Mucosa of descending colon (tissue), 3 donors: ENCODE measurements at regions not wholly inside any gene's neighbourhood (a gene's known extent, or its start where the extent isn't known, plus 50 kb on each side); places are given as distances from the start of the nearest gene placed in this dataset.
A peak's percentile ranks its signal among the peaks of the same experiment; 100 is the strongest.

ENCODE experiments used
- ATAC-seq: fragments of 200-7000 bp; cut with Tn5 transposase; one replicate; pipeline ENCODE4 v1.9.1; 2020; ENCODE audit warnings: mild to moderate bottlenecking, moderate library complexity
- DNase-seq, 3 donors: peaks; one replicate each; pipeline ENCODE4 v3.0.0-alpha.2; 2020
- H3K36me3 ChIP-seq: fragments of 200-600 bp; one replicate; pipeline ENCODE4 v1.8.0; 2021; ENCODE audit warnings: low read depth, mild to moderate bottlenecking
- H3K4me1 ChIP-seq: fragments of 200-600 bp; one replicate; pipeline ENCODE4 v1.8.0; 2021; ENCODE audit warnings: low read depth, mild to moderate bottlenecking
- H3K4me3 ChIP-seq: fragments of 200-600 bp; one replicate; pipeline ENCODE4 v1.8.0; 2021; ENCODE audit warnings: mild to moderate bottlenecking
- H3K9me3 ChIP-seq: fragments of 200-600 bp; one replicate; pipeline ENCODE4 v1.8.0; 2021; ENCODE audit warnings: mild to moderate bottlenecking
- CTCF ChIP-seq: fragments of 200-600 bp; IDR thresholded peaks from one replicate; pipeline ENCODE4 v1.8.0; 2022; ENCODE audit warnings: antibody characterized with exemption, mild to moderate bottlenecking
- intact Hi-C, 2 donors: fragments of 100-400 bp; cut with DNase I in 1 of 2; cut with micrococcal nuclease in 1 of 2; formaldehyde crosslinking; loops; one replicate each; pipeline versions ENCODE4 v1.11.0 to v1.11.1; 2022; cut with DNase I, micrococcal nuclease
- donor health status: DM: no; HTN: no; CAD: no; lungs with moderate emphysema.
- donor health status: DM: no; HTN: no; CAD: no.
- donor health status: DM: no; HTN: yes; CAD: no.

GRCh38 chr11:11009179-11009578, 151.3 kb upstream of the ZBED5 start:
- DNase-seq (no peak), ATAC-seq (no peak)
- intact Hi-C loops: no loop called here
- H3K36me3 ChIP-seq: no peaks in the 10 kb centered on the region
- no peaks in the 10 kb centered on the region for H3K9me3 ChIP-seq
- no peak overlapping the region for H3K4me3 ChIP-seq
- H3K4me1 ChIP-seq: no peaks in the 10 kb centered on the region
- no peak for TF ChIP-seq CTCF

DNA sequence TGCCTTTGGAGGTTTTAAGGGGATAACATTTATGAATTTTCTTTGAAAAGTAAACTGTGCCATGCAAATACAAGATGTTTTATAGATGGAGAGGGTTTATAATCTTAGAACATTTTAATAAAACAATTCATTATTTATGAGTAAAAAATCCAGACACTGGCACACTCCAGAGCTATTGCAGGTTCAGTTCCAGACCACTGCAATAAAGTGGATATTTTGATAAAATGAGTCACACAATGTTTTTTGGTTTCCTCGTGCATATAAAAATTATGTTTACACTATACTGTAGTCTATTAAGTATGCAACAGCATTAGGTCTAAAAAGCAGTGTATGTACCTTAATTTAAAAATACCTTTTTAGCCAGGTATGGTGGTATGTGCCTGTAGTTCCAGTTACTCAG, 146.2 kb upstream of the ZBED5 start:
- Histone ChIP-seq H3K4me3 (no peak overlapping the region), H3K9me3 (no peaks in the 10 kb centered on the region), H3K36me3 (no peaks in the 10 kb centered on the region), H3K4me1 (no peaks in the 10 kb centered on the region)
- DNase-seq: no peak
- no peak for TF ChIP-seq CTCF
- intact Hi-C loops: loop anchor here in 1 of 2 donors (5.0 kb wide), 1 partner anchor 62 kb away; no protein-coding TSS in a partner anchor
- no peak for ATAC-seq

DNA sequence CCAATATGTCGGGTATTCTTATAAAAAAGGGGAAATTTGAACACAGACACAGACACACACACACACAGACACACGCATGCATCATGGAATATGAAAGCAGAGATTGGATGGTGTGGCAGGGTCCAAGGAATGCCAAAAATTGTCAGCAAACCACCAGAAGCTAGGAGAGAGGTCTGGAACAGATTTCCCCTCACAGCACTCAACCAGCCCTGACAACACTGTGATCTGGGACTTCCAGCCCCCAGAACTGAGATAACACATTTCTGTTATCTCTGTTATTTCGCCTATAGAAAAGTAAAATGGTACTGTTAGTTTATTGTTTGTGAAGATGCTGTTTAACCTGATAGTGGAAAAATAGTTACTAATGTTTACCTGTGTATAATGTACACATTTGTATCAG, 145.4 kb upstream of the ZBED5 start:
- Histone ChIP-seq H3K9me3 (no peaks in the 10 kb centered on the region), H3K4me3 (no peak overlapping the region), H3K4me1 (no peaks in the 10 kb centered on the region), H3K36me3 (no peaks in the 10 kb centered on the region)
- ATAC-seq (no peak), DNase-seq (no peak)
- TF ChIP-seq CTCF: no peak
- intact Hi-C loops: loop anchor here in 1 of 2 donors (5.0 kb wide), 1 partner anchor 61 kb away; no protein-coding TSS in a partner anchor

GRCh38 chr11:11000579-11001283, 142.9 kb upstream of the ZBED5 start:
- Histone ChIP-seq H3K36me3 (no peaks in the 10 kb centered on the region), H3K4me1 (no peaks in the 10 kb centered on the region), H3K9me3 (no peaks in the 10 kb centered on the region), H3K4me3 (no peak overlapping the region)
- intact Hi-C loops: loop anchor here in 1 of 2 donors (5.0 kb wide), 1 partner anchor 58 kb away; no protein-coding TSS in a partner anchor
- ATAC-seq (peak; percentile 66), DNase-seq (peak in 2 of 3 donors; percentile 39 to 46)
- no peak for TF ChIP-seq CTCF

DNA sequence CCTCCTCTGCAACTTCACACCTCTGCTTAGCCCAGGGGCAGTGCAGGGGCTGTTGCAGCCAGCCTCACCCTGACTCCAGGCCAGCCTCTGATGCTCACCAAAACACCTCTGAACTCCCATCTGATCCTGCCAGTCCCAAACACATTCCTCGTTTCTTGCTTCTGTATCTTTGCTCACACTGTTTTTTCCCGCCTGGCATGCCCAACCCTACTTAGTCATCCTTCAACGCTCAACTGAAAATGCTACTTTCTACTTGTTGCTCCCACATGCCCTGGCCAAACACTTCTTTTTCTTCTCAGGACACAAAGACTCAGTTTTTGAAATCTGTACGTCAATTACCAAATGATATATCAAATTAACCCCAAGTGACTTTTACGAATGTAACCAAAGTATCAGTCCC, 140.8 kb upstream of the ZBED5 start:
- no peak for DNase-seq
- H3K4me1 ChIP-seq: no peaks in the 10 kb centered on the region
- TF ChIP-seq CTCF: no peak

More for the DNA sequence above, 140.8 kb upstream of the ZBED5 start:
- no peaks in the 10 kb centered on the region for H3K9me3 ChIP-seq
- H3K36me3 ChIP-seq: no peaks in the 10 kb centered on the region
- no peak overlapping the region for H3K4me3 ChIP-seq
- intact Hi-C loops: no loop called here
- ATAC-seq: no peak
